Astrocyte of the cerebellum (primary cell): ENCODE measurements at regions not wholly inside any gene's neighbourhood (a gene's known extent, or its start where the extent isn't known, plus 50 kb on each side); places are given as distances from the start of the nearest gene placed in this dataset.

ENCODE experiments used
- DNase-seq: peaks from one replicate; pipeline ENCODE4 v3.0.0-alpha.2; 2011; ENCODE audit warnings: low read depth
- H3K4me3 ChIP-seq: 2 replicates; pipeline ENCODE4 v1.5.1; 2011; ENCODE audit warnings: mild to moderate bottlenecking, low read depth, low read length, moderate library complexity
- CTCF ChIP-seq: IDR thresholded peaks from 2 replicates; pipeline ENCODE4 v1.5.1; 2012; ENCODE audit warnings: low read length, low read depth, moderate library complexity, mild to moderate bottlenecking; ENCODE audit errors: missing control alignments
- in situ Hi-C: cut with HindIII; loops from 2 replicates; pipeline ENCODE4 v1.10.0; 2017; ENCODE audit warnings: low sequenced_read_pairs

GRCh38 chr13:90800082-90800746 is 547.3 kb upstream of the MIR17HG start:
- DNase-seq: no peak
- in situ Hi-C loops: no loop called here
- no peak for TF ChIP-seq CTCF
- H3K4me3 ChIP-seq: no peak overlapping the region

- DNase-seq: no peak
- in situ Hi-C loops: no loop called here
- no peak overlapping the region for H3K4me3 ChIP-seq
- TF ChIP-seq CTCF: no peak
These were observed 545.9 kb upstream of the MIR17HG start for GRCh38 chr13:90801621-90802020.

GRCh38 chr13:90803210-90803609 is 544.3 kb upstream of the MIR17HG start:
- DNase-seq: no peak
- no peak for TF ChIP-seq CTCF
- H3K4me3 ChIP-seq: no peak overlapping the region
- in situ Hi-C loops: no loop called here

- TF ChIP-seq CTCF: no peak
- DNase-seq: no peak
- in situ Hi-C loops: no loop called here
These were observed 541.4 kb upstream of the MIR17HG start for GRCh38 chr13:90806016-90806615.

GRCh38 chr13:90806892-90807291 is 540.6 kb upstream of the MIR17HG start:
- H3K4me3 ChIP-seq: no peak overlapping the region
- no peak for TF ChIP-seq CTCF
- no peak for DNase-seq
- in situ Hi-C loops: no loop called here

More at GRCh38 chr13:90806016-90806615, 541.4 kb upstream of the MIR17HG start:
- no peak overlapping the region for H3K4me3 ChIP-seq

GRCh38 chr13:90808838-90809237 is 538.6 kb upstream of the MIR17HG start:
- no peak for TF ChIP-seq CTCF
- H3K4me3 ChIP-seq: no peak overlapping the region
- in situ Hi-C loops: no loop called here
- no peak for DNase-seq
